ENCODE measurements at regions not wholly inside any gene's neighbourhood (a gene's known extent, or its start where the extent isn't known, plus 50 kb on each side); places are given as distances from the start of the nearest gene placed in this dataset.

GRCh38 chr10:3857318-3857717 is 72.3 kb upstream of the KLF6 start:
- Histone ChIP-seq H3K36me3 (ENCODE audit: control insufficient read depth in 2 of 2, extremely low read depth in 1 of 2, insufficient read depth in 2 of 2, low read length in 2 of 2) (no peaks in the 10 kb centered on the region), H3K79me2 (ENCODE audit: control insufficient read depth, insufficient read depth, low read length) (no peaks in the 10 kb centered on the region), H3K9me1 (ENCODE audit: control insufficient read depth, extremely low read depth, insufficient read depth, low read length) (no peaks in the 10 kb centered on the region), H3K9ac (ENCODE audit: control insufficient read depth, extremely low read depth, insufficient read depth, low read length) (no peak overlapping the region), H3K9me3 (ENCODE audit: control insufficient read depth, low read depth, low read length) (no peaks in the 10 kb centered on the region), H3K27ac (ENCODE audit: control insufficient read depth, insufficient read depth, low read length) (no peak overlapping the region), H2AFZ (ENCODE audit: control insufficient read depth, low read length) (no peak overlapping the region), H3K27me3 (ENCODE audit: control insufficient read depth, extremely low read depth, insufficient read depth, low read length) (no peaks in the 10 kb centered on the region), H4K20me1 (ENCODE audit: control insufficient read depth, extremely low read depth, insufficient read depth, low read length) (no peaks in the 10 kb centered on the region), H3K4me2 (ENCODE audit: control insufficient read depth, extremely low read depth, insufficient read depth, low read depth, low read length) (no peak overlapping the region), H3K4me3 (ENCODE audit: control insufficient read depth in 2 of 3, extremely low read depth in 1 of 3, insufficient read depth in 2 of 3, low read depth in 1 of 3, low read length in 3 of 3) (no peak overlapping the region), H3K4me1 (ENCODE audit: control insufficient read depth, extremely low read depth, insufficient read depth, low read length) (peaks cover 19% of the 10 kb centered on the region)
- no peak for TF ChIP-seq EZH2 (IDR thresholded peaks at IDR 0.05; ENCODE audit: low read length)
- TF ChIP-seq CTCF (optimal IDR thresholded peaks at IDR 0.05 in 1 of 3, IDR thresholded peaks at IDR 0.05 in 1 of 3, conservative IDR thresholded peaks at IDR 0.05 in 1 of 3; ENCODE audit: extremely low read depth in 1 of 3, insufficient read depth in 2 of 3, low read length in 3 of 3): no peak
- FAIRE-seq: no peak
- DNase-seq (ENCODE audit: low read depth, low spot score): no peak
- dilution Hi-C loops (cut with MboI; ENCODE audit: extremely low pct_ligation_motif_present, low sequenced_read_pairs): no loop called here

GRCh38 chr10:3856593-3856992 is 71.6 kb upstream of the KLF6 start:
- TF ChIP-seq EZH2 (IDR thresholded peaks at IDR 0.05; ENCODE audit: low read length): no peak
- no peak for TF ChIP-seq CTCF (optimal IDR thresholded peaks at IDR 0.05 in 1 of 3, IDR thresholded peaks at IDR 0.05 in 1 of 3, conservative IDR thresholded peaks at IDR 0.05 in 1 of 3; ENCODE audit: extremely low read depth in 1 of 3, insufficient read depth in 2 of 3, low read length in 3 of 3)
- no peak overlapping the region for H3K27ac ChIP-seq (ENCODE audit: control insufficient read depth, insufficient read depth, low read length)
- H3K4me1 ChIP-seq (ENCODE audit: control insufficient read depth, extremely low read depth, insufficient read depth, low read length): peaks cover 25% of the 10 kb centered on the region
- dilution Hi-C loops (cut with MboI; ENCODE audit: extremely low pct_ligation_motif_present, low sequenced_read_pairs): no loop called here
- H3K9me3 ChIP-seq (ENCODE audit: control insufficient read depth, low read depth, low read length): no peaks in the 10 kb centered on the region
- no peak overlapping the region for H2AFZ ChIP-seq (ENCODE audit: control insufficient read depth, low read length)
- DNase-seq (ENCODE audit: low read depth, low spot score) (no peak), FAIRE-seq (no peak)
- no peaks in the 10 kb centered on the region for H4K20me1 ChIP-seq (ENCODE audit: control insufficient read depth, extremely low read depth, insufficient read depth, low read length)
- H3K36me3 ChIP-seq (ENCODE audit: control insufficient read depth in 2 of 2, extremely low read depth in 1 of 2, insufficient read depth in 2 of 2, low read length in 2 of 2): no peaks in the 10 kb centered on the region
- no peak overlapping the region for H3K9ac ChIP-seq (ENCODE audit: control insufficient read depth, extremely low read depth, insufficient read depth, low read length)
- no peaks in the 10 kb centered on the region for H3K9me1 ChIP-seq (ENCODE audit: control insufficient read depth, extremely low read depth, insufficient read depth, low read length)
- H3K4me3 ChIP-seq (ENCODE audit: control insufficient read depth in 2 of 3, extremely low read depth in 1 of 3, insufficient read depth in 2 of 3, low read depth in 1 of 3, low read length in 3 of 3): no peak overlapping the region
- H3K27me3 ChIP-seq (ENCODE audit: control insufficient read depth, extremely low read depth, insufficient read depth, low read length): no peaks in the 10 kb centered on the region
- H3K79me2 ChIP-seq (ENCODE audit: control insufficient read depth, insufficient read depth, low read length): no peaks in the 10 kb centered on the region
- H3K4me2 ChIP-seq (ENCODE audit: control insufficient read depth, extremely low read depth, insufficient read depth, low read depth, low read length): no peak overlapping the region

Measured in keratinocyte (primary cell).